ENCODE measurements at regions not wholly inside any gene's neighbourhood (a gene's known extent, or its start where the extent isn't known, plus 50 kb on each side); places are given as distances from the start of the nearest gene placed in this dataset.

- Histone ChIP-seq H4K20me1 (ENCODE audit: insufficient read depth, low read length) (no peaks in the 10 kb centered on the region), H3K36me3 (replicated peaks in 1 of 2; ENCODE audit: control insufficient read depth in 1 of 2, insufficient read depth in 2 of 2, low read length in 2 of 2) (no peaks in the 10 kb centered on the region), H3K4me2 (ENCODE audit: low read depth, low read length) (no peak overlapping the region), H2AFZ (ENCODE audit: low read length) (no peak overlapping the region), H3K4me3 (replicated peaks in 1 of 3; ENCODE audit: insufficient read depth in 1 of 3, low read depth in 2 of 3, low read length in 3 of 3) (no peak overlapping the region), H3K4me1 (ENCODE audit: insufficient read depth, low read length) (peaks cover 9% of the 10 kb centered on the region), H3K9ac (ENCODE audit: insufficient read depth, low read depth, low read length) (no peak overlapping the region), H3K9me3 (ENCODE audit: low read length) (no peaks in the 10 kb centered on the region), H3K79me2 (ENCODE audit: insufficient read depth, low read length) (no peaks in the 10 kb centered on the region), H3K27ac (ENCODE audit: extremely low read length, insufficient read depth, low read length) (no peak overlapping the region), H3K27me3 (ENCODE audit: control insufficient read depth in 1 of 2, insufficient read depth in 2 of 2, low read length in 2 of 2) (peaks cover 4 to 21% of the 10 kb centered on the region in 2 experiments)
- ChIA-PET POLR2A (no interaction called here), CTCF (ENCODE audit: low intra/inter-chr PET ratio, low total read pairs) (no interaction called here)
- no TSS peak for BruUV-seq (replicated peaks)
- TF ChIP-seq, protein P1, sequence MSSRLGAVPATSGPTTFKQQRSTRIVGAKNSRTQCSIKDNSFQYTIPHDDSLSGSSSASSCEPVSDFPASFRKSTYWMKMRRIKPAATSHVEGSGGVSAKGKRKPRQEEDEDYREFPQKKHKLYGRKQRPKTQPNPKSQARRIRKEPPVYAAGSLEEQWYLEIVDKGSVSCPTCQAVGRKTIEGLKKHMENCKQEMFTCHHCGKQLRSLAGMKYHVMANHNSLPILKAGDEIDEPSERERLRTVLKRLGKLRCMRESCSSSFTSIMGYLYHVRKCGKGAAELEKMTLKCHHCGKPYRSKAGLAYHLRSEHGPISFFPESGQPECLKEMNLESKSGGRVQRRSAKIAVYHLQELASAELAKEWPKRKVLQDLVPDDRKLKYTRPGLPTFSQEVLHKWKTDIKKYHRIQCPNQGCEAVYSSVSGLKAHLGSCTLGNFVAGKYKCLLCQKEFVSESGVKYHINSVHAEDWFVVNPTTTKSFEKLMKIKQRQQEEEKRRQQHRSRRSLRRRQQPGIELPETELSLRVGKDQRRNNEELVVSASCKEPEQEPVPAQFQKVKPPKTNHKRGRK (CRISPR knock-in tag; IDR thresholded peaks at IDR 0.05), result no peak
- TF ChIP-seq ETV5 (CRISPR knock-in tag; IDR thresholded peaks at IDR 0.05; ENCODE audit: borderline replicate concordance), result no peak
- TF ChIP-seq CAMTA2 (CRISPR knock-in tag; IDR thresholded peaks at IDR 0.05; ENCODE audit: borderline replicate concordance), result no peak
- TF ChIP-seq ARNTL (CRISPR knock-in tag; IDR thresholded peaks at IDR 0.05), result no peak
- no peak for TF ChIP-seq ZNF264 (CRISPR knock-in tag; IDR thresholded peaks at IDR 0.05)
- no peak for TF ChIP-seq IRX3 (CRISPR knock-in tag; IDR thresholded peaks at IDR 0.05; ENCODE audit: borderline replicate concordance, low read depth)
- no peak for TF ChIP-seq ARID4A (CRISPR knock-in tag; IDR thresholded peaks at IDR 0.05; ENCODE audit: borderline replicate concordance)
- TF ChIP-seq MTA1 (CRISPR knock-in tag; IDR thresholded peaks at IDR 0.05; ENCODE audit: borderline replicate concordance), result no peak
- TF ChIP-seq ELF3 (CRISPR knock-in tag; IDR thresholded peaks at IDR 0.05), result no peak
- no peak for TF ChIP-seq YEATS2 (CRISPR knock-in tag; IDR thresholded peaks at IDR 0.05; ENCODE audit: borderline replicate concordance)
- TF ChIP-seq, protein P2, sequence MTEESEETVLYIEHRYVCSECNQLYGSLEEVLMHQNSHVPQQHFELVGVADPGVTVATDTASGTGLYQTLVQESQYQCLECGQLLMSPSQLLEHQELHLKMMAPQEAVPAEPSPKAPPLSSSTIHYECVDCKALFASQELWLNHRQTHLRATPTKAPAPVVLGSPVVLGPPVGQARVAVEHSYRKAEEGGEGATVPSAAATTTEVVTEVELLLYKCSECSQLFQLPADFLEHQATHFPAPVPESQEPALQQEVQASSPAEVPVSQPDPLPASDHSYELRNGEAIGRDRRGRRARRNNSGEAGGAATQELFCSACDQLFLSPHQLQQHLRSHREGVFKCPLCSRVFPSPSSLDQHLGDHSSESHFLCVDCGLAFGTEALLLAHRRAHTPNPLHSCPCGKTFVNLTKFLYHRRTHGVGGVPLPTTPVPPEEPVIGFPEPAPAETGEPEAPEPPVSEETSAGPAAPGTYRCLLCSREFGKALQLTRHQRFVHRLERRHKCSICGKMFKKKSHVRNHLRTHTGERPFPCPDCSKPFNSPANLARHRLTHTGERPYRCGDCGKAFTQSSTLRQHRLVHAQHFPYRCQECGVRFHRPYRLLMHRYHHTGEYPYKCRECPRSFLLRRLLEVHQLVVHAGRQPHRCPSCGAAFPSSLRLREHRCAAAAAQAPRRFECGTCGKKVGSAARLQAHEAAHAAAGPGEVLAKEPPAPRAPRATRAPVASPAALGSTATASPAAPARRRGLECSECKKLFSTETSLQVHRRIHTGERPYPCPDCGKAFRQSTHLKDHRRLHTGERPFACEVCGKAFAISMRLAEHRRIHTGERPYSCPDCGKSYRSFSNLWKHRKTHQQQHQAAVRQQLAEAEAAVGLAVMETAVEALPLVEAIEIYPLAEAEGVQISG (CRISPR knock-in tag; IDR thresholded peaks at IDR 0.05), result no peak
- TF ChIP-seq KLF13 (CRISPR knock-in tag; IDR thresholded peaks at IDR 0.05), result no peak
- TF ChIP-seq ZNF781 (CRISPR knock-in tag; IDR thresholded peaks at IDR 0.05; ENCODE audit: borderline replicate concordance, not compliant biosample characterization), result no peak
- intact Hi-C loops (cut with micrococcal nuclease; ENCODE audit: unreplicated experiment) (no loop called here), in situ Hi-C loops (cut with HindIII; ENCODE audit: extremely low pct_ligation_motif_present, low pct_unique_long_range_greater_than_20kb) (loop anchor here (10.0 to 25.0 kb wide), 2 partner anchors 186 to 437 kb away; partner anchors contain the start of gene IGLL1)
- ATAC-seq, result no peak
- no peak for FAIRE-seq
- 80% methylated on average over 1 of the region's 15 CpGs for WGBS (ENCODE audit: low lambda C conversion rate)
- no peak for DNase-seq (ENCODE audit: low spot score)
Measured at GRCh38 chr22:23398701-23399366, 181.3 kb downstream of the IGLL1 start.
